AG04450 (cell line): ENCODE measurements at regions not wholly inside any gene's neighbourhood (a gene's known extent, or its start where the extent isn't known, plus 50 kb on each side); places are given as distances from the start of the nearest gene placed in this dataset.

Experiments used
- CTCF ChIA-PET: fragments of 300-600, 350-600 bp; formaldehyde crosslinking; extraction: SDS; loops from one replicate; lab custom pipeline; 2022; ENCODE audit warnings: antibody characterized with exemption, inconsistent platforms; lab: Charles Lee
- POLR2A ChIA-PET: fragments of 350-600 bp; formaldehyde crosslinking; extraction: SDS; loops from one replicate; lab custom pipeline; 2021; ENCODE audit warnings: antibody characterized with exemption, inconsistent platforms; lab: Yijun Ruan, JAX
- DNase-seq: peaks from one replicate; pipeline ENCODE4 v3.0.0-alpha.2; 2011; ENCODE audit warnings: low read depth, low spot score
- H3K27ac ChIP-seq: one replicate; pipeline ENCODE4 v1.5.1; 2012; ENCODE audit warnings: low read depth, low read length, control low read depth
- H3K27me3 ChIP-seq: one replicate; pipeline ENCODE4 v1.6.0; 2012; ENCODE audit warnings: low read length; ENCODE audit not compliant: control insufficient read depth, insufficient read depth
- H3K4me3 ChIP-seq: 2 replicates; pipeline ENCODE4 v1.5.1; 2011; ENCODE audit warnings: mild to moderate bottlenecking, low read depth, low read length, control low read depth
- H3K9me3 ChIP-seq: 2 replicates; pipeline ENCODE4 v1.5.1; 2012; ENCODE audit warnings: low read length; ENCODE audit not compliant: control insufficient read depth, insufficient read depth
- TF ChIP-seq, protein P1 (sequence below): IDR thresholded peaks from 2 replicates; pipeline ENCODE4 v1.5.1; 2011; ENCODE audit warnings: low read depth, low read length, control low read depth, inconsistent platforms

DNA sequence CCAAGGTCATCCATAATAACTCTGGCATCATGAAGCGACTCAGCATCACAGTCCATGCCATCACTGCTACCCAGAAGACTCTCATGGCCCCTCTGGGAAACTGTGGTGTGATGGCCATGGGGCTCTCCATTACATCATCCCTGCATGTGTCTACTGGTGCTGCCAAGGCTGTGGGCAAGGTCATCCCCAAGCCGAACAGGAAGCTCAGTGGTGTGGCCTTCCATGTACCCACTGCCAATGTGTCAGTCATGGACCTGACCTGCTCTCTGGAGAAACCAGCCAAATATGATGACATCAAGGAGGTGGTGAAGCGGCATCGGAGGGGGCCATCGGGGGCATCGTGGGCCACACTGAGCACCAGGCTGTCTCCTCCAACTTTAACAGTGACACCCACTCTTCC, 65.1 kb upstream of the ARHGAP29 start:
- no peak for DNase-seq

GRCh38 chr1:94301186-94301585, 63.8 kb upstream of the ARHGAP29 start:
- Histone ChIP-seq H3K27ac (no peak overlapping the region), H3K9me3 (no peaks in the 10 kb centered on the region), H3K4me3 (no peak overlapping the region), H3K27me3 (no peaks in the 10 kb centered on the region)
- TF ChIP-seq, protein P1, sequence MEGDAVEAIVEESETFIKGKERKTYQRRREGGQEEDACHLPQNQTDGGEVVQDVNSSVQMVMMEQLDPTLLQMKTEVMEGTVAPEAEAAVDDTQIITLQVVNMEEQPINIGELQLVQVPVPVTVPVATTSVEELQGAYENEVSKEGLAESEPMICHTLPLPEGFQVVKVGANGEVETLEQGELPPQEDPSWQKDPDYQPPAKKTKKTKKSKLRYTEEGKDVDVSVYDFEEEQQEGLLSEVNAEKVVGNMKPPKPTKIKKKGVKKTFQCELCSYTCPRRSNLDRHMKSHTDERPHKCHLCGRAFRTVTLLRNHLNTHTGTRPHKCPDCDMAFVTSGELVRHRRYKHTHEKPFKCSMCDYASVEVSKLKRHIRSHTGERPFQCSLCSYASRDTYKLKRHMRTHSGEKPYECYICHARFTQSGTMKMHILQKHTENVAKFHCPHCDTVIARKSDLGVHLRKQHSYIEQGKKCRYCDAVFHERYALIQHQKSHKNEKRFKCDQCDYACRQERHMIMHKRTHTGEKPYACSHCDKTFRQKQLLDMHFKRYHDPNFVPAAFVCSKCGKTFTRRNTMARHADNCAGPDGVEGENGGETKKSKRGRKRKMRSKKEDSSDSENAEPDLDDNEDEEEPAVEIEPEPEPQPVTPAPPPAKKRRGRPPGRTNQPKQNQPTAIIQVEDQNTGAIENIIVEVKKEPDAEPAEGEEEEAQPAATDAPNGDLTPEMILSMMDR, result no peak
- ChIA-PET CTCF (no interaction called here), POLR2A (no interaction called here)
- no peak for DNase-seq

More for the DNA sequence above, 65.1 kb upstream of the ARHGAP29 start:
- TF ChIP-seq, protein P1, result no peak
- no peaks in the 10 kb centered on the region for H3K27me3 ChIP-seq
- no peak overlapping the region for H3K27ac ChIP-seq
- H3K9me3 ChIP-seq, result no peaks in the 10 kb centered on the region
- H3K4me3 ChIP-seq, result no peak overlapping the region
- CTCF ChIA-PET, result no interaction called here
- POLR2A ChIA-PET, result no interaction called here

GRCh38 chr1:94300731-94301130, 63.3 kb upstream of the ARHGAP29 start:
- no peaks in the 10 kb centered on the region for H3K9me3 ChIP-seq
- H3K27ac ChIP-seq, result no peak overlapping the region
- ChIA-PET CTCF (interaction anchor here (1.6 to 3.4 kb wide), 2 partner anchors 34 to 35 kb away, joined by 4 to 19 read pairs; no protein-coding TSS in a partner anchor), POLR2A (interaction anchor here (1.0 kb wide), 1 partner anchor 15 kb away, joined by 3 read pairs; no protein-coding TSS in a partner anchor)
- no peak for DNase-seq
- H3K4me3 ChIP-seq, result no peak overlapping the region
- H3K27me3 ChIP-seq, result no peaks in the 10 kb centered on the region
- TF ChIP-seq, protein P1, result no peak

- Histone ChIP-seq H3K27ac (no peak overlapping the region), H3K4me3 (no peak overlapping the region), H3K27me3 (no peaks in the 10 kb centered on the region), H3K9me3 (no peaks in the 10 kb centered on the region)
- CTCF ChIA-PET, result interaction anchor here (1.3 to 3.4 kb wide), 6 partner anchors 30 to 274 kb away, joined by 3 to 19 read pairs (median 4); no protein-coding TSS in a partner anchor
- TF ChIP-seq, protein P1, result no peak
- no peak for DNase-seq
- POLR2A ChIA-PET, result interaction anchor here (0.7 to 1.0 kb wide), 2 partner anchors 14 to 35 kb away, joined by 3 read pairs; no protein-coding TSS in a partner anchor
These were observed 62.5 kb upstream of the ARHGAP29 start for GRCh38 chr1:94299627-94300553.

DNA sequence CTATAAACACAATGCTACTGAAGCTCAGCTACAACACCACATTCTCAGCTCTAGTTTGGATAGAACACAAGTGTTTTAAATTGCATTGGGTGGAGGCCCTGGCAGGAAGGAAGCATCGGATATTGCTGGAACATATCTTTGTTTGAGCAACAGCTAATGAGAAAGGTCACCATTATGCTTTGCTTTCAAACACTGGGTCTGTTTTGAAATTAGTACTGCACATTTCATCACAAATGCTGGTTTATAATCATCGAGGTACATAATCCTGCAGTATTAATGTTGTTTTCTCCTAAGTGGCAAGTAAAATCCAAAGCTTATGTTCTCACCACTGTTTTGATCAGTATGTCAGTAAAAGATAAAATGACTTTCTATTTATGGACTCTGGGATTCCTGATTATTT, 61.5 kb upstream of the ARHGAP29 start:
- POLR2A ChIA-PET, result interaction anchor here (0.7 kb wide), 1 partner anchor 36 kb away, joined by 3 read pairs; no protein-coding TSS in a partner anchor

More for the DNA sequence above, 61.5 kb upstream of the ARHGAP29 start:
- no peaks in the 10 kb centered on the region for H3K9me3 ChIP-seq
- no peak for DNase-seq
- no peak overlapping the region for H3K27ac ChIP-seq
- no peak overlapping the region for H3K4me3 ChIP-seq
- TF ChIP-seq, protein P1, result no peak
- no peaks in the 10 kb centered on the region for H3K27me3 ChIP-seq
- CTCF ChIA-PET, result interaction anchor here (0.6 to 3.4 kb wide), 6 partner anchors 21 to 273 kb away, joined by 3 to 19 read pairs (median 4); no protein-coding TSS in a partner anchor
